OCI-LY1 (cell line): ENCODE measurements at regions not wholly inside any gene's neighbourhood (a gene's known extent, or its start where the extent isn't known, plus 50 kb on each side); places are given as distances from the start of the nearest gene placed in this dataset.

Experiments used
- H2AFZ ChIP-seq: fragments of 200-600 bp; sonication (generic), shearing (Covaris generic); 2 replicates; pipeline ENCODE4 v1.6.0; 2014; ENCODE audit warnings: antibody characterized with exemption, mild to moderate bottlenecking, low read length
- H3F3A ChIP-seq: fragments of 200-600 bp; sonication (generic), shearing (Covaris generic); 2 replicates; pipeline ENCODE4 v1.6.0; 2014; ENCODE audit warnings: mild to moderate bottlenecking, antibody characterized with exemption, low read length, moderate library complexity; ENCODE audit not compliant: insufficient read depth
- H3K27ac ChIP-seq: fragments of 200-600 bp; sonication (generic); 2 replicates; pipeline ENCODE4 v1.5.1; 2014; ENCODE audit warnings: low read length, mixed run types, mild to moderate bottlenecking, low read depth; ENCODE audit not compliant: poor library complexity, severe bottlenecking
- H3K27me3 ChIP-seq: fragments of 200-600 bp; sonication (generic); 2 replicates; pipeline ENCODE4 v1.6.0; 2014; ENCODE audit warnings: antibody characterized with exemption, mild to moderate bottlenecking, low read length, moderate library complexity; ENCODE audit not compliant: insufficient read depth
- H3K36me3 ChIP-seq: fragments of 200-600 bp; sonication (generic); 2 replicates; pipeline ENCODE4 v1.6.1; 2014; ENCODE audit warnings: mild to moderate bottlenecking, antibody characterized with exemption, low read length, moderate library complexity, mixed read lengths; ENCODE audit not compliant: insufficient read depth
- H3K4me1 ChIP-seq: fragments of 200-600 bp; sonication (generic); 2 replicates; pipeline ENCODE4 v1.5.1; 2014; ENCODE audit warnings: mild to moderate bottlenecking, low read length, moderate library complexity; ENCODE audit not compliant: insufficient read depth, severe bottlenecking
- H3K4me2 ChIP-seq: fragments of 200-600 bp; sonication (generic), shearing (Covaris generic); 2 replicates; pipeline ENCODE4 v1.6.1; 2014; ENCODE audit warnings: low read length
- H3K4me3 ChIP-seq: fragments of 200-600 bp; sonication (generic); 2 replicates; pipeline ENCODE4 v1.5.1; 2014; ENCODE audit warnings: low read length, low read depth, mild to moderate bottlenecking, mixed read lengths; ENCODE audit not compliant: poor library complexity, severe bottlenecking
- H3K79me2 ChIP-seq: fragments of 200-600 bp; shearing (Covaris generic); 2 replicates; pipeline ENCODE4 v1.6.1; 2016; ENCODE audit warnings: mixed run types, low read length, mixed read lengths; ENCODE audit not compliant: insufficient read depth
- H3K9ac ChIP-seq: fragments of 200-600 bp; sonication (generic), shearing (Covaris generic); 2 replicates; pipeline ENCODE4 v1.6.1; 2014; ENCODE audit warnings: mild to moderate bottlenecking, low read length, mixed read lengths
- H3K9me2 ChIP-seq: fragments of 200-600 bp; sonication (generic), shearing (Covaris generic); 2 replicates; pipeline ENCODE4 v1.6.1; 2014; ENCODE audit warnings: low read depth, mild to moderate bottlenecking, low read length, mixed read lengths
- H3K9me3 ChIP-seq: fragments of 200-600 bp; shearing (Covaris generic); 2 replicates; pipeline ENCODE4 v1.6.1; 2014; ENCODE audit warnings: low read length, mixed read lengths
- H4K20me1 ChIP-seq: fragments of 200-600 bp; sonication (generic), shearing (Covaris generic); 2 replicates; pipeline ENCODE4 v1.6.0; 2016; ENCODE audit warnings: mild to moderate bottlenecking, low read length; ENCODE audit not compliant: insufficient read depth
- CTCF ChIP-seq: fragments of 200-600 bp; sonication (generic), shearing (Covaris generic); IDR thresholded peaks from 2 replicates; pipeline ENCODE4 v1.5.1; 2017; ENCODE audit warnings: mild to moderate bottlenecking, antibody characterized with exemption, low read length, moderate library complexity, mixed read lengths
- EZH2 ChIP-seq: fragments of 200-600 bp; sonication (generic), shearing (Covaris generic); IDR thresholded peaks from 2 replicates; pipeline ENCODE4 v1.8.0; 2017; ENCODE audit warnings: borderline replicate concordance, mixed run types, mild to moderate bottlenecking, antibody characterized with exemption, low read length, moderate library complexity, mixed read lengths

DNA sequence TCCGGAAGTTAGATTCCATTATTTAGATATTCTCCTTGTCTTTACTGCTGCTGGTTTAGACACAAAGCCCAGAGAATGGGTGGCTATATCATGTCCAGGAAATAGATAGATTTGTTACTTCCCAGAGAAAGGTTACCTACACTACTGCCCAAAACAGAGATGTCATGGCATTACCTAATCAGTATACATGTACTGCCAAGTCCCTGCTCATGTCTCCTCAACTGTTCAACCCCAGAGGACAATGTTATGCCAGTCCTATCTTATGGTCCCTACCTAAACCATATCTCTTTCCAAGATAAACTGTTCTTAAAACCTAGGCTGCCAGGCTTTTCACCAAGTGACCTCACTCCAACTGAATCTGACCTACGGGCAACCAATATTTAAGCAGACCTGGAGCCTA lies 209.5 kb upstream of the AR start:
- no peaks in the 10 kb centered on the region for H3K9me2 ChIP-seq
- H3K36me3 ChIP-seq: no peaks in the 10 kb centered on the region
- H3K79me2 ChIP-seq: no peaks in the 10 kb centered on the region
- no peaks in the 10 kb centered on the region for H3F3A ChIP-seq
- no peak overlapping the region for H3K9ac ChIP-seq
- H3K27me3 ChIP-seq: no peaks in the 10 kb centered on the region
- no peak overlapping the region for H3K4me3 ChIP-seq
- no peak for TF ChIP-seq CTCF
- H3K4me2 ChIP-seq: no peak overlapping the region
- H2AFZ ChIP-seq: no peak overlapping the region
- no peak overlapping the region for H3K27ac ChIP-seq
- no peaks in the 10 kb centered on the region for H4K20me1 ChIP-seq
- H3K4me1 ChIP-seq: no peaks in the 10 kb centered on the region
- H3K9me3 ChIP-seq: no peaks in the 10 kb centered on the region

DNA sequence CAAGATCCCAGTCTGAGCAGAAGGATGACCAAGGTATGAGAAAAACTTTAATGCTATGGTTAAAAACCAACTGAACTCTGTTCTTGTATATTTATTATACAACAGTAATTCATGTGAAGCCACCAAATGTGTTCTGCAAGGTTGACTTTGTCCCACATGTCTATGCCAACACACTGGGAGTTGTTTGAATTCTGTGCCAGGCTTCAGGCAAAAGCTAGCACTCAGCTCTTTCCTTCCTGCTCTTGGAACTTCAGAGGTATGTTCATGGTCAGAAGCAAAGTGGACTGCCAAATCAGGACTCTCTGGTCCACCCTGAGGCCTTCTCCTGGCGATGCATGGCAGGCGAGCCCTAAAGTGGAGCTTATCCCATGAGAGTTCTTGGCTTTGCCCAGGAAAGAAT lies 205.6 kb upstream of the AR start:
- Histone ChIP-seq H3K9me3 (no peaks in the 10 kb centered on the region), H4K20me1 (no peaks in the 10 kb centered on the region), H3K4me1 (no peaks in the 10 kb centered on the region), H3F3A (no peaks in the 10 kb centered on the region), H3K4me3 (no peak overlapping the region), H3K27me3 (no peaks in the 10 kb centered on the region), H3K36me3 (no peaks in the 10 kb centered on the region), H3K9ac (no peak overlapping the region), H3K9me2 (no peaks in the 10 kb centered on the region), H3K4me2 (no peak overlapping the region), H3K27ac (no peak overlapping the region), H3K79me2 (no peaks in the 10 kb centered on the region), H2AFZ (no peak overlapping the region)
- TF ChIP-seq EZH2: no peak
- TF ChIP-seq CTCF: no peak

GRCh38 chrX:67342138-67342537 lies 201.7 kb upstream of the AR start:
- no peak overlapping the region for H3K9ac ChIP-seq
- H3K79me2 ChIP-seq: no peaks in the 10 kb centered on the region
- no peaks in the 10 kb centered on the region for H3K9me3 ChIP-seq
- H4K20me1 ChIP-seq: no peaks in the 10 kb centered on the region
- no peaks in the 10 kb centered on the region for H3K27me3 ChIP-seq
- no peaks in the 10 kb centered on the region for H3K4me1 ChIP-seq
- TF ChIP-seq CTCF (no peak), EZH2 (no peak)
- H3K27ac ChIP-seq: no peak overlapping the region
- H3K4me2 ChIP-seq: no peak overlapping the region
- no peak overlapping the region for H3K4me3 ChIP-seq
- no peak overlapping the region for H2AFZ ChIP-seq
- H3K36me3 ChIP-seq: no peaks in the 10 kb centered on the region
- no peaks in the 10 kb centered on the region for H3K9me2 ChIP-seq
- H3F3A ChIP-seq: no peaks in the 10 kb centered on the region
